A673 (cell line): ENCODE measurements at regions not wholly inside any gene's neighbourhood (a gene's known extent, or its start where the extent isn't known, plus 50 kb on each side); places are given as distances from the start of the nearest gene placed in this dataset.

Experiments used
- EZH2 ChIP-seq: fragments of 200-600 bp; sonication (generic); IDR thresholded peaks from 2 replicates; pipeline ENCODE4 v1.6.1; 2017; ENCODE audit warnings: borderline replicate concordance, low read depth, mild to moderate bottlenecking, mixed read lengths, antibody characterized with exemption, low read length; ENCODE audit not compliant: poor library complexity, severe bottlenecking
- TF ChIP-seq, protein P1 (sequence below): fragments of 300-800, 200-600 bp; sonication (generic); conservative IDR thresholded peaks from 2 replicates; pipeline ENCODE4 v1.5.1; 2017; ENCODE audit warnings: low read depth, mild to moderate bottlenecking, antibody characterized with exemption, low read length, moderate library complexity, mixed read lengths

DNA sequence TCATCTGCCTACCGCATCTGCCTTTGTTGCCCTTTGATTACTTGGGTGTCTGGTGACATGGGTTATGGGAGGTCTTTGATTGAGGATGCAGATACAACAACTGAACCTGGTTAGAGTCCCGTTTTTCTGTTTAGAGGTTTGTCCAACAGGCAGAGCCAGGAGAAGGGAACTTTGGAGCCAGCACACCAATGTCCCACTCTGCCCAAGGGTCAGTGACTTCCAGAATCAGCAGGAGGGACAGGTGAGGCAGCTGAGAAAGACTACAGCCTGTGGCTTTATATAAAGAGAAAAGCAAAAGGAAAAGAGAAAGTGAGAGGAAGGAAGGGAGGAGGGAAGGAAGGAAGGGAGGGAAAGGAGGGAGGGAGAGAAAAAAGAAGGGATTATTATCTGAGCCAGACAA is 101.5 kb upstream of the ZNF644 start:
- TF ChIP-seq, protein P1, sequence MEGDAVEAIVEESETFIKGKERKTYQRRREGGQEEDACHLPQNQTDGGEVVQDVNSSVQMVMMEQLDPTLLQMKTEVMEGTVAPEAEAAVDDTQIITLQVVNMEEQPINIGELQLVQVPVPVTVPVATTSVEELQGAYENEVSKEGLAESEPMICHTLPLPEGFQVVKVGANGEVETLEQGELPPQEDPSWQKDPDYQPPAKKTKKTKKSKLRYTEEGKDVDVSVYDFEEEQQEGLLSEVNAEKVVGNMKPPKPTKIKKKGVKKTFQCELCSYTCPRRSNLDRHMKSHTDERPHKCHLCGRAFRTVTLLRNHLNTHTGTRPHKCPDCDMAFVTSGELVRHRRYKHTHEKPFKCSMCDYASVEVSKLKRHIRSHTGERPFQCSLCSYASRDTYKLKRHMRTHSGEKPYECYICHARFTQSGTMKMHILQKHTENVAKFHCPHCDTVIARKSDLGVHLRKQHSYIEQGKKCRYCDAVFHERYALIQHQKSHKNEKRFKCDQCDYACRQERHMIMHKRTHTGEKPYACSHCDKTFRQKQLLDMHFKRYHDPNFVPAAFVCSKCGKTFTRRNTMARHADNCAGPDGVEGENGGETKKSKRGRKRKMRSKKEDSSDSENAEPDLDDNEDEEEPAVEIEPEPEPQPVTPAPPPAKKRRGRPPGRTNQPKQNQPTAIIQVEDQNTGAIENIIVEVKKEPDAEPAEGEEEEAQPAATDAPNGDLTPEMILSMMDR, result no peak
- no peak for TF ChIP-seq EZH2
